ENCODE measurements at regions not wholly inside any gene's neighbourhood (a gene's known extent, or its start where the extent isn't known, plus 50 kb on each side); places are given as distances from the start of the nearest gene placed in this dataset.
"Not testable (repeated sequence)": the region's sequence is repeated elsewhere in the genome, so short reads cannot be mapped to it uniquely, and the experiment has no call there.

- no peak for DNase-seq (ENCODE audit: low spot score)
- no peak for TF ChIP-seq CTCF (IDR thresholded peaks at IDR 0.05; ENCODE audit: extremely low read depth, missing control alignments)
These were observed 72.7 kb upstream of the IL33 start for GRCh38 chr9:6142799-6143454.

- not testable (repeated sequence) for DNase-seq (ENCODE audit: low spot score)
These were observed 79.8 kb upstream of the IL33 start for GRCh38 chr9:6135780-6136179.

- TF ChIP-seq CTCF (IDR thresholded peaks at IDR 0.05; ENCODE audit: extremely low read depth, missing control alignments): no peak
- DNase-seq (ENCODE audit: low spot score): no peak
These were observed 80.9 kb upstream of the IL33 start for GRCh38 chr9:6134661-6135180.

- TF ChIP-seq CTCF (IDR thresholded peaks at IDR 0.05; ENCODE audit: extremely low read depth, missing control alignments): no peak
- DNase-seq (ENCODE audit: low spot score): peak; percentile 42
These were observed 82.1 kb upstream of the IL33 start for GRCh38 chr9:6133346-6134063.

GRCh38 chr9:6132650-6133049 lies 83.0 kb upstream of the IL33 start:
- no peak for TF ChIP-seq CTCF (IDR thresholded peaks at IDR 0.05; ENCODE audit: extremely low read depth, missing control alignments)
- DNase-seq (ENCODE audit: low spot score): no peak

GRCh38 chr9:6128030-6128429 lies 87.6 kb upstream of the IL33 start:
- no peak for TF ChIP-seq CTCF (IDR thresholded peaks at IDR 0.05; ENCODE audit: extremely low read depth, missing control alignments)
- DNase-seq (ENCODE audit: low spot score): no peak

GRCh38 chr9:6126377-6126776 lies 89.2 kb upstream of the IL33 start:
- no peak for DNase-seq (ENCODE audit: low spot score)
- TF ChIP-seq CTCF (IDR thresholded peaks at IDR 0.05; ENCODE audit: extremely low read depth, missing control alignments): no peak
